WERI-Rb-1 (cell line): ENCODE measurements at regions not wholly inside any gene's neighbourhood (a gene's known extent, or its start where the extent isn't known, plus 50 kb on each side); places are given as distances from the start of the nearest gene placed in this dataset.
A peak's percentile ranks its signal among the peaks of the same experiment; 100 is the strongest.

Source experiments
- DNase-seq: peaks from one replicate; pipeline ENCODE4 v3.0.0-alpha.2; 2020
- H3K27ac ChIP-seq: fragments of 250-450 bp; sonication (Bioruptor Pico); 2 replicates; pipeline ENCODE4 v1.5.1; 2020; ENCODE audit warnings: mild to moderate bottlenecking, moderate library complexity
- H3K27me3 ChIP-seq: fragments of 250-450 bp; sonication (Bioruptor Pico); 2 replicates; pipeline ENCODE4 v1.5.1; 2021; ENCODE audit warnings: mild to moderate bottlenecking, low read depth, moderate library complexity; ENCODE audit not compliant: insufficient read depth, severe bottlenecking
- H3K36me3 ChIP-seq: fragments of 250-450 bp; sonication (Bioruptor Pico); 2 replicates; pipeline ENCODE4 v1.5.1; 2020; ENCODE audit warnings: mild to moderate bottlenecking, moderate library complexity
- H3K4me3 ChIP-seq: 2 replicates; pipeline ENCODE4 v1.5.1; 2011; ENCODE audit warnings: low read depth, mild to moderate bottlenecking, control low read depth, low read length
- H3K9me3 ChIP-seq: fragments of 250-450 bp; sonication (Bioruptor Pico); 2 replicates; pipeline ENCODE4 v1.5.1; 2021; ENCODE audit warnings: mild to moderate bottlenecking, moderate library complexity; ENCODE audit not compliant: severe bottlenecking
- CTCF ChIP-seq: IDR thresholded peaks from 2 replicates; pipeline ENCODE4 v1.5.1; 2011; ENCODE audit warnings: low read depth, mild to moderate bottlenecking, control low read depth, inconsistent platforms, low read length

- H3K27ac ChIP-seq, result no peak overlapping the region
- no peaks in the 10 kb centered on the region for H3K27me3 ChIP-seq
- H3K36me3 ChIP-seq, result no peaks in the 10 kb centered on the region
- H3K9me3 ChIP-seq, result peaks cover 5% of the 10 kb centered on the region
- TF ChIP-seq CTCF, result no peak
- no peak for DNase-seq
- H3K4me3 ChIP-seq, result no peak overlapping the region
These were observed 641.3 kb upstream of the CHRM3 start for GRCh38 chr1:238745069-238745468.

- TF ChIP-seq CTCF, result no peak
- H3K9me3 ChIP-seq, result no peaks in the 10 kb centered on the region
- H3K27me3 ChIP-seq, result no peaks in the 10 kb centered on the region
- no peak for DNase-seq
- no peak overlapping the region for H3K4me3 ChIP-seq
- no peaks in the 10 kb centered on the region for H3K36me3 ChIP-seq
- H3K27ac ChIP-seq, result no peak overlapping the region
These were observed 647.5 kb upstream of the CHRM3 start for GRCh38 chr1:238738892-238739291.

- no peak for DNase-seq
- H3K36me3 ChIP-seq, result no peaks in the 10 kb centered on the region
These were observed 658.7 kb upstream of the CHRM3 start for GRCh38 chr1:238727670-238728069.

GRCh38 chr1:238722812-238723211 lies 663.6 kb upstream of the CHRM3 start:
- no peak for TF ChIP-seq CTCF
- no peak for DNase-seq
- H3K27ac ChIP-seq, result no peak overlapping the region
- no peaks in the 10 kb centered on the region for H3K36me3 ChIP-seq
- H3K9me3 ChIP-seq, result no peaks in the 10 kb centered on the region
- H3K27me3 ChIP-seq, result no peaks in the 10 kb centered on the region
- no peak overlapping the region for H3K4me3 ChIP-seq

More at GRCh38 chr1:238727670-238728069, 658.7 kb upstream of the CHRM3 start:
- no peaks in the 10 kb centered on the region for H3K27me3 ChIP-seq
- no peak overlapping the region for H3K4me3 ChIP-seq
- H3K9me3 ChIP-seq, result no peaks in the 10 kb centered on the region
- no peak for TF ChIP-seq CTCF
- H3K27ac ChIP-seq, result no peak overlapping the region

- H3K4me3 ChIP-seq, result no peak overlapping the region
These were observed 675.7 kb upstream of the CHRM3 start for GRCh38 chr1:238710697-238711096.

More at GRCh38 chr1:238710697-238711096, 675.7 kb upstream of the CHRM3 start:
- Histone ChIP-seq H3K27me3 (no peaks in the 10 kb centered on the region), H3K9me3 (no peaks in the 10 kb centered on the region), H3K36me3 (no peaks in the 10 kb centered on the region), H3K27ac (no peak overlapping the region)
- TF ChIP-seq CTCF, result peak; percentile 33; the same call in 1 of the 2 replicates
- no peak for DNase-seq
